Mesodermal cell (in vitro differentiated cells): ENCODE measurements at regions not wholly inside any gene's neighbourhood (a gene's known extent, or its start where the extent isn't known, plus 50 kb on each side); places are given as distances from the start of the nearest gene placed in this dataset.

Experiments
- H3K27ac ChIP-seq: 2 replicates; pipeline ENCODE4 v1.7.0; 2013; ENCODE audit warnings: mild to moderate bottlenecking, low read depth, low read length, moderate library complexity; ENCODE audit not compliant: severe bottlenecking
- H3K36me3 ChIP-seq: 2 replicates; pipeline ENCODE4 v1.7.1; 2013; ENCODE audit warnings: mild to moderate bottlenecking, low read length, moderate library complexity; ENCODE audit not compliant: control insufficient read depth, insufficient read depth
- H3K4me1 ChIP-seq: one replicate; pipeline ENCODE4 v1.7.1; 2013; ENCODE audit warnings: mild to moderate bottlenecking, low read length; ENCODE audit not compliant: insufficient read depth, control insufficient read depth, poor library complexity, severe bottlenecking
- H3K4me3 ChIP-seq: 2 replicates; pipeline ENCODE4 v1.7.0; 2013; ENCODE audit warnings: low read length, control low read depth, mild to moderate bottlenecking; ENCODE audit not compliant: insufficient read depth, poor library complexity, severe bottlenecking; ENCODE audit errors: extremely low read depth
- H3K9me3 ChIP-seq: 2 replicates; pipeline ENCODE4 v1.7.1; 2013; ENCODE audit warnings: mild to moderate bottlenecking, low read length, moderate library complexity; ENCODE audit not compliant: control insufficient read depth
- WGBS, 2 experiments: methylation state at CpG; one replicate each; pipeline ENCODE4 v1.1.5; 2013; ENCODE audit warnings: missing lambda C conversion rate in 2 of 2; ENCODE audit not compliant: insufficient coverage in 2 of 2; 5-methylcytosine and 5-hydroxymethylcytosine counted together

DNA sequence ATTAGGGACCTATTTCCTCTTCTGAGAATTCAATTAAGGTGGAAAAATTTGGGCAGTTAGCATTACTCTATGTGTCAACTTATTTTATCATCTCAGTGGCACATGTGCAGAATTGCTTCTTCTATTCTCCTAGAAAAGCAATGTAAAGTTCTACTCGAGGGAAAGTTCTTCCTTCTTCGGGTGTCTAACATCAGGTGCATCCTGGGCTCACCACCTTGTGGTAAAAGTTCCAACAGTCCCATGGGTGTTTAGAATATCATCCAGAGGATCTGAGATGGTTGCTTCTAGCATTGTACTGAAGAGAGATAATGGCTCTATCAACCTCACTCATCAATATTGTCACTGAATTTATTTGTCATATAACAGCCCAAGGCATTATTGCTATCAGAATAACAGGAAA is 969.7 kb downstream of the PDHA2 start:
- Histone ChIP-seq H3K4me1 (no peaks in the 10 kb centered on the region), H3K27ac (no peak overlapping the region), H3K36me3 (no peaks in the 10 kb centered on the region), H3K4me3 (no peak overlapping the region), H3K9me3 (no peaks in the 10 kb centered on the region)
- WGBS, 2 experiments, result 92 to 100% methylated on average over 1 to 2 of the region's 2 CpGs

GRCh38 chr4:96827086-96827485 is 987.2 kb downstream of the PDHA2 start:
- Histone ChIP-seq H3K4me3 (no peak overlapping the region), H3K4me1 (no peaks in the 10 kb centered on the region), H3K9me3 (no peaks in the 10 kb centered on the region), H3K27ac (no peak overlapping the region), H3K36me3 (no peaks in the 10 kb centered on the region)
- 100% methylated on average over 1 to 2 of the region's 4 CpGs for WGBS, 2 experiments

- WGBS, 2 experiments, result no CpG with 5 or more reads among the region's 2 CpGs
- H3K9me3 ChIP-seq, result no peaks in the 10 kb centered on the region
- no peaks in the 10 kb centered on the region for H3K4me1 ChIP-seq
- H3K27ac ChIP-seq, result no peak overlapping the region
- H3K4me3 ChIP-seq, result no peak overlapping the region
- H3K36me3 ChIP-seq, result no peaks in the 10 kb centered on the region
Observed at GRCh38 chr4:96833831-96834230, 993.9 kb downstream of the PDHA2 start.

GRCh38 chr4:96835991-96836390 is 996.1 kb downstream of the PDHA2 start:
- Histone ChIP-seq H3K4me3 (no peak overlapping the region), H3K9me3 (no peaks in the 10 kb centered on the region), H3K27ac (no peak overlapping the region), H3K4me1 (no peaks in the 10 kb centered on the region), H3K36me3 (no peaks in the 10 kb centered on the region)
- WGBS, 2 experiments, result 100% methylated on average over 1 of the region's 3 CpGs

GRCh38 chr4:96839441-96839840 is 999.5 kb downstream of the PDHA2 start:
- 100% methylated on average over 2 of the region's 2 CpGs; no CpG with 5 or more reads in 1 of the 2 experiments for WGBS, 2 experiments
- no peak overlapping the region for H3K27ac ChIP-seq
- H3K4me3 ChIP-seq, result no peak overlapping the region
- no peaks in the 10 kb centered on the region for H3K36me3 ChIP-seq
- H3K4me1 ChIP-seq, result no peaks in the 10 kb centered on the region
- H3K9me3 ChIP-seq, result no peaks in the 10 kb centered on the region

GRCh38 chr4:96841801-96842200 is 1001.9 kb downstream of the PDHA2 start:
- 100% methylated on average over 1 of the region's 2 CpGs; no CpG with 5 or more reads in 1 of the 2 experiments for WGBS, 2 experiments
- Histone ChIP-seq H3K9me3 (no peaks in the 10 kb centered on the region), H3K27ac (no peak overlapping the region), H3K36me3 (no peaks in the 10 kb centered on the region), H3K4me3 (no peak overlapping the region), H3K4me1 (no peaks in the 10 kb centered on the region)

DNA sequence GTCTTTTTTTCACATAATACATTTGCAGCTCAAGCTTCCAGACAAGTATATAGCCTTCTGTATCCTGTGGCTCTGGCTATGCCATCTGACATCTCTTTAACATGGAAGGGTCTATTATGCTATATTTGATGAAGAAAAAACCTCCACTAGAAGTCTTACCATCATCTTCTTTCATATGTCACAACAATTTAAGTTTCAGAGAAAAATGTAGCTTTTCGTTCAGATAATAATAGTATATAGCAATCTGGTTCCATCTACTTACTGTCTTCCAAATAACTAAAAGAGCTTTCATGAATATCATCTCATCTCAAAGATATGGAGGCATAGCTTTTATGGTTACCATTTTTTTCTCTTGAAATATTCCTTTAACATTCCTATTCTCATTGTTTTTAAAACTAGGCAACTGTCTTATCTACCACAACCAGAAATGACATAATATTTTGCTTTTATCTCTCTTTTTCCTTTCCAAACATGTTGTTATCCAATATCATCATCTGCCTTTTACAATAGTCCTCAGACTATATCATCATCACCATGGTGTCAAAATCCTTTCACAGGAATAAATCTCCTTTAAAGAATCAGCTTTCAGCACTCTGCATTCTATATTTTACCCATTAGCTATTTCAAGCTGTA is 1005.1 kb downstream of the PDHA2 start:
- Histone ChIP-seq H3K27ac (no peak overlapping the region), H3K36me3 (no peaks in the 10 kb centered on the region), H3K9me3 (no peaks in the 10 kb centered on the region), H3K4me1 (no peaks in the 10 kb centered on the region), H3K4me3 (no peak overlapping the region)
- no CpG with 5 or more reads among the region's 1 CpG for WGBS, 2 experiments

- H3K9me3 ChIP-seq, result no peaks in the 10 kb centered on the region
- WGBS, 2 experiments, result 100% methylated on average over 1 of the region's 2 CpGs
- no peak overlapping the region for H3K27ac ChIP-seq
- H3K36me3 ChIP-seq, result no peaks in the 10 kb centered on the region
- H3K4me3 ChIP-seq, result no peak overlapping the region
- H3K4me1 ChIP-seq, result no peaks in the 10 kb centered on the region
Observed at GRCh38 chr4:96845819-96846218, 1005.9 kb downstream of the PDHA2 start.

DNA sequence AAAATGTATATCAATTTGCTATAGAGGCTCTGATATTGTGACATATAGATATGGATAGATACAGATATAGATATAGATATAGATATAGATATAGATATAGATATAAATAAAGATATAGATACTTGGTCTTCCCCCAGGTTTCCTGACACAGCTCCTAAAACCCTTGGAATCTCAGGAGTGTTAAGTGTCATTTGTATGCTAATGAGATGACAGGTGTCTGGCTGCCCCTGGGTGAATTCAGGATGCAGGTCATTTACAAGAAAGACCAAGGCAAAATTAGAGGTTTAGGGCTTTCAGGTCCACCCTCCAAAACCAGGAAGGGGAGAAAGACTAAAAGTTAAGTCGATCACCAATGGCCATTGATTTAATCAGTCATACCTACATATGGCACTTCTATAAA is 1034.8 kb downstream of the PDHA2 start:
- Histone ChIP-seq H3K9me3 (peaks cover 20% of the 10 kb centered on the region), H3K36me3 (no peaks in the 10 kb centered on the region), H3K4me3 (no peak overlapping the region), H3K4me1 (no peaks in the 10 kb centered on the region), H3K27ac (no peak overlapping the region)
- WGBS, 2 experiments, result no CpG with 5 or more reads among the region's 1 CpG

DNA sequence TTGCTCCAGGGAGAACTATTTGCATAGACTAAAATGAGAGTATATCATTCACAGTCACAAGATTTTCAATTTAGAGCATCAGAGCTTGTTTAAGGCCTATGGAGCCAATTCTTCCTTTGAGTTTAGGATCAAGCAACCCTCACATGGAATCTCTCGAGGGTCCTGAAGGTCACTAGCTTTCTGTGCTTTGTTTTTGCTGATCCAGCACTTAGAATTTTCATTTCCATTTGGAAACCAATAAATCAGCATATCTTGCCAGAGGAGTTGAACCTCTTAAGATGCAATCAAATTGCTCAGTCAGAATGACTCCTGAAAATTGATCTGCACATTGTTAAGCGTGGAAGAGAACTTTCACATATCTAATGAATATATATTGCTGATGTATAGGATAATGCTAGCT is 1039.6 kb downstream of the PDHA2 start:
- H3K9me3 ChIP-seq, result peaks cover 20% of the 10 kb centered on the region
- H3K4me3 ChIP-seq, result no peak overlapping the region
- no peaks in the 10 kb centered on the region for H3K36me3 ChIP-seq
- WGBS, 2 experiments, result 79 to 100% methylated on average over 1 of the region's 2 CpGs
- H3K4me1 ChIP-seq, result no peaks in the 10 kb centered on the region
- no peak overlapping the region for H3K27ac ChIP-seq

- WGBS, 2 experiments, result 92% methylated on average over 1 to 2 of the region's 3 CpGs
- no peak overlapping the region for H3K4me3 ChIP-seq
- peaks cover 4% of the 10 kb centered on the region for H3K4me1 ChIP-seq
- no peaks in the 10 kb centered on the region for H3K36me3 ChIP-seq
- no peak overlapping the region for H3K27ac ChIP-seq
- H3K9me3 ChIP-seq, result no peaks in the 10 kb centered on the region
Observed at GRCh38 chr4:96887857-96888256, 1048.0 kb downstream of the PDHA2 start.
